HEK293 (cell line): ENCODE measurements at regions not wholly inside any gene's neighbourhood (a gene's known extent, or its start where the extent isn't known, plus 50 kb on each side); places are given as distances from the start of the nearest gene placed in this dataset.

Experiments
- CTCF ChIA-PET: fragments of 350-600 bp; formaldehyde crosslinking; extraction: SDS; loops from one replicate; lab custom pipeline; 2021; ENCODE audit warnings: antibody characterized with exemption; lab: Yijun Ruan, JAX
- POLR2A ChIA-PET: fragments of 300-600 bp; formaldehyde crosslinking; extraction: SDS; loops from one replicate; lab custom pipeline; 2020; ENCODE audit warnings: antibody characterized with exemption, inconsistent platforms; lab: Yijun Ruan, JAX
- H3K27ac ChIP-seq: fragments of 200-500 bp; sonication (Bioruptor generic); 2 replicates; pipeline ENCODE4 v1.5.1; 2014; ENCODE audit warnings: low read depth, low read length, control low read depth, inconsistent platforms; ENCODE audit errors: extremely low read depth
- H3K36me3 ChIP-seq, 2 experiments: fragments of 200-500 bp in 1 of 2; sonication (Bioruptor generic) in 1 of 2; 1 replicate in 1 of 2; 2 replicates in 1 of 2; pipeline ENCODE4 v1.5.1; 2014 to 2017; ENCODE audit warnings: inconsistent platforms in 2 of 2, low read length in 2 of 2; ENCODE audit not compliant: control insufficient read depth in 2 of 2, insufficient read depth in 1 of 2
- H3K4me1 ChIP-seq: fragments of 200-500 bp; sonication (Bioruptor generic); 2 replicates; pipeline ENCODE4 v1.5.1; 2014; ENCODE audit warnings: mild to moderate bottlenecking, low read length, inconsistent platforms; ENCODE audit not compliant: control insufficient read depth, insufficient read depth
- H3K4me3 ChIP-seq: 2 replicates; pipeline ENCODE4 v1.5.1; 2011; ENCODE audit warnings: low read depth, mild to moderate bottlenecking, control low read depth, low read length, moderate library complexity
- H3K9me3 ChIP-seq: fragments of 200-500 bp; sonication (Bioruptor generic); 2 replicates; pipeline ENCODE4 v1.5.1; 2014; ENCODE audit warnings: low read depth, low read length, inconsistent platforms; ENCODE audit not compliant: control insufficient read depth, insufficient read depth
- FEZF1 ChIP-seq: fragments of 450-650 bp; formaldehyde crosslinking; IDR thresholded peaks from 2 replicates; pipeline ENCODE4 v1.5.1; 2016; ENCODE audit warnings: missing biosample characterization, missing genetic modification characterization
- GLI2 ChIP-seq: fragments of 450-650 bp; formaldehyde crosslinking; IDR thresholded peaks from 2 replicates; pipeline ENCODE4; 2017; ENCODE audit warnings: missing biosample characterization, missing genetic modification characterization, low read depth, borderline replicate concordance
- KLF1 ChIP-seq: fragments of 450-650 bp; formaldehyde crosslinking; IDR thresholded peaks from 2 replicates; pipeline ENCODE4 v1.5.1; 2016; ENCODE audit warnings: missing biosample characterization, missing genetic modification characterization
- SCRT2 ChIP-seq: fragments of 450-650 bp; formaldehyde crosslinking; IDR thresholded peaks from 2 replicates; pipeline ENCODE4 v1.5.1; 2016; ENCODE audit warnings: missing biosample characterization, missing genetic modification characterization
- YY1 ChIP-seq: fragments of 450-650 bp; formaldehyde crosslinking; IDR thresholded peaks from 2 replicates; pipeline ENCODE4 v1.5.1; 2018; ENCODE audit warnings: missing biosample characterization, missing genetic modification characterization
- ZFHX2 ChIP-seq: fragments of 450-650 bp; formaldehyde crosslinking; conservative IDR thresholded peaks from 2 replicates; pipeline ENCODE4 v1.5.1; 2016; ENCODE audit warnings: missing biosample characterization, missing genetic modification characterization
- ZNF148 ChIP-seq: fragments of 450-650 bp; formaldehyde crosslinking; IDR thresholded peaks from 2 replicates; pipeline ENCODE4 v1.5.0; 2017; ENCODE audit warnings: missing biosample characterization, missing genetic modification characterization, borderline replicate concordance
- ZNF18 ChIP-seq: fragments of 450-650 bp; formaldehyde crosslinking; IDR thresholded peaks from 2 replicates; pipeline ENCODE4 v1.5.1; 2016; ENCODE audit warnings: missing biosample characterization, missing genetic modification characterization
- ZNF19 ChIP-seq: fragments of 450-650 bp; formaldehyde crosslinking; IDR thresholded peaks from 2 replicates; pipeline ENCODE4; 2016; ENCODE audit warnings: missing biosample characterization, missing genetic modification characterization, low read depth
- ZNF350 ChIP-seq: fragments of 450-650 bp; formaldehyde crosslinking; IDR thresholded peaks from 2 replicates; pipeline ENCODE4 v1.5.0; 2017; ENCODE audit warnings: missing biosample characterization, mild to moderate bottlenecking, missing genetic modification characterization
- ZNF366 ChIP-seq: fragments of 450-650 bp; formaldehyde crosslinking; conservative IDR thresholded peaks from 2 replicates; pipeline ENCODE4 v1.5.1; 2016; ENCODE audit warnings: missing biosample characterization, missing genetic modification characterization
- ZNF404 ChIP-seq: fragments of 450-650 bp; formaldehyde crosslinking; IDR thresholded peaks from 2 replicates; pipeline ENCODE4 v1.5.1; 2017; ENCODE audit warnings: missing biosample characterization, missing genetic modification characterization
- ZNF433 ChIP-seq: fragments of 450-650 bp; formaldehyde crosslinking; IDR thresholded peaks from 2 replicates; pipeline ENCODE4 v1.5.1; 2016; ENCODE audit warnings: missing biosample characterization, missing genetic modification characterization, low read depth
- ZNF488 ChIP-seq: fragments of 450-650 bp; formaldehyde crosslinking; IDR thresholded peaks from 2 replicates; pipeline ENCODE4 v1.5.1; 2016; ENCODE audit warnings: missing biosample characterization, missing genetic modification characterization
- ZNF514 ChIP-seq: fragments of 450-650 bp; formaldehyde crosslinking; IDR thresholded peaks from 2 replicates; pipeline ENCODE4 v1.5.1; 2016; ENCODE audit warnings: missing biosample characterization, missing genetic modification characterization
- ZNF585B ChIP-seq: fragments of 450-650 bp; formaldehyde crosslinking; IDR thresholded peaks from 2 replicates; pipeline ENCODE4 v1.5.1; 2016; ENCODE audit warnings: missing biosample characterization, missing genetic modification characterization
- ZNF768 ChIP-seq: fragments of 450-650 bp; formaldehyde crosslinking; IDR thresholded peaks from 2 replicates; pipeline ENCODE4 v1.5.1; 2018; ENCODE audit warnings: missing biosample characterization, mild to moderate bottlenecking, missing genetic modification characterization
- ZNF777 ChIP-seq: fragments of 450-650 bp; formaldehyde crosslinking; IDR thresholded peaks from 2 replicates; pipeline ENCODE4 v1.5.1; 2017; ENCODE audit warnings: missing biosample characterization, missing genetic modification characterization, borderline replicate concordance
- ZNF843 ChIP-seq: fragments of 450-650 bp; formaldehyde crosslinking; IDR thresholded peaks from 2 replicates; pipeline ENCODE4 v1.5.1; 2016; ENCODE audit warnings: missing biosample characterization, missing genetic modification characterization
- ZSCAN16 ChIP-seq: fragments of 450-650 bp; formaldehyde crosslinking; IDR thresholded peaks from 2 replicates; pipeline ENCODE4 v1.5.1; 2016; ENCODE audit warnings: missing biosample characterization, missing genetic modification characterization
- ZXDB ChIP-seq: fragments of 450-650 bp; formaldehyde crosslinking; IDR thresholded peaks from 2 replicates; pipeline ENCODE4 v1.5.1; 2016; ENCODE audit warnings: missing biosample characterization, missing genetic modification characterization
- TF ChIP-seq, protein P1 (sequence below): sonication (generic); formaldehyde crosslinking; IDR thresholded peaks from 2 replicates; pipeline ENCODE4 v1.8.1; 2022; ENCODE audit warnings: mild to moderate bottlenecking, moderate library complexity, missing genetic modification reagents

GRCh38 chr7:45416846-45417245, 157.3 kb upstream of the ADCY1 start:
- ChIA-PET POLR2A (no interaction called here), CTCF (interaction anchor here (0.6 to 0.7 kb wide), 2 partner anchors 105 to 512 kb away, joined by 3 to 5 read pairs; no protein-coding TSS in a partner anchor)
- Histone ChIP-seq H3K4me1 (no peaks in the 10 kb centered on the region), H3K27ac (no peak overlapping the region), H3K36me3 (no peaks in the 10 kb centered on the region), H3K9me3 (no peaks in the 10 kb centered on the region), H3K4me3 (no peak overlapping the region)
- no peak for TF ChIP-seq FEZF1
- TF ChIP-seq ZNF768 (tag by site-specific recombination) = no peak
- no peak for TF ChIP-seq ZNF148 (tag by site-specific recombination)
- TF ChIP-seq ZNF585B (tag by site-specific recombination) = no peak
- no peak for TF ChIP-seq ZNF18
- no peak for TF ChIP-seq ZNF404 (tag by site-specific recombination)
- no peak for TF ChIP-seq ZNF488 (tag by site-specific recombination)

GRCh38 chr7:45417268-45417667, 156.9 kb upstream of the ADCY1 start:
- H3K27ac ChIP-seq = no peak overlapping the region
- no peaks in the 10 kb centered on the region for H3K36me3 ChIP-seq
- ChIA-PET POLR2A (no interaction called here), CTCF (no interaction called here)
- H3K4me1 ChIP-seq = no peaks in the 10 kb centered on the region
- no peak overlapping the region for H3K4me3 ChIP-seq
- H3K9me3 ChIP-seq = no peaks in the 10 kb centered on the region
- TF ChIP-seq ZNF350 (tag by site-specific recombination) (no peak), ZNF514 (tag by site-specific recombination) (no peak), ZXDB (tag by site-specific recombination) (no peak), ZSCAN16 (no peak), ZNF843 (tag by site-specific recombination) (no peak), ZNF777 (tag by site-specific recombination) (no peak), ZFHX2 (tag by site-specific recombination) (no peak), ZNF366 (tag by site-specific recombination) (no peak), GLI2 (tag by site-specific recombination) (no peak), ZNF19 (tag by site-specific recombination) (no peak), KLF1 (no peak), YY1 (no peak), SCRT2 (no peak), ZNF433 (no peak)
- TF ChIP-seq, protein P1, sequence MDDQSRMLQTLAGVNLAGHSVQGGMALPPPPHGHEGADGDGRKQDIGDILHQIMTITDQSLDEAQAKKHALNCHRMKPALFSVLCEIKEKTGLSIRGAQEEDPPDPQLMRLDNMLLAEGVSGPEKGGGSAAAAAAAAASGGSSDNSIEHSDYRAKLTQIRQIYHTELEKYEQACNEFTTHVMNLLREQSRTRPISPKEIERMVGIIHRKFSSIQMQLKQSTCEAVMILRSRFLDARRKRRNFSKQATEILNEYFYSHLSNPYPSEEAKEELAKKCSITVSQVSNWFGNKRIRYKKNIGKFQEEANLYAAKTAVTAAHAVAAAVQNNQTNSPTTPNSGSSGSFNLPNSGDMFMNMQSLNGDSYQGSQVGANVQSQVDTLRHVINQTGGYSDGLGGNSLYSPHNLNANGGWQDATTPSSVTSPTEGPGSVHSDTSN = no peak
- TF ChIP-seq, all 188 proteins: peak for 0
